HG03039 (cell line): ENCODE measurements at regions not wholly inside any gene's neighbourhood (a gene's known extent, or its start where the extent isn't known, plus 50 kb on each side); places are given as distances from the start of the nearest gene placed in this dataset.
"Not testable (repeated sequence)": the region's sequence is repeated elsewhere in the genome, so short reads cannot be mapped to it uniquely, and the experiment has no call there.

ENCODE experiments used
- ATAC-seq: cut with Tn5 transposase; IDR thresholded peaks from one replicate; pipeline ENCODE4 v1.9.1; 2021; ENCODE audit warnings: mild to moderate bottlenecking, moderate library complexity; ENCODE audit not compliant: unreplicated experiment

GRCh38 chr13:88670509-88670908 is 999.3 kb downstream of the SLITRK5 start:
- no peak for ATAC-seq

- ATAC-seq = no peak
Observed at GRCh38 chr13:88674841-88675240, 1003.7 kb downstream of the SLITRK5 start.

- no peak for ATAC-seq
Observed at GRCh38 chr13:88675347-88675996, 1004.3 kb downstream of the SLITRK5 start.

- ATAC-seq = no peak
Observed at GRCh38 chr13:88676016-88676415, 1004.8 kb downstream of the SLITRK5 start.

- ATAC-seq = no peak
Observed at GRCh38 chr13:88685459-88685858, 1014.3 kb downstream of the SLITRK5 start.

GRCh38 chr13:88701551-88701950 is 1030.4 kb downstream of the SLITRK5 start:
- no peak for ATAC-seq

GRCh38 chr13:88704600-88705275 is 1033.6 kb downstream of the SLITRK5 start:
- no peak for ATAC-seq

GRCh38 chr13:88707646-88708045 is 1036.5 kb downstream of the SLITRK5 start:
- ATAC-seq = no peak

- ATAC-seq = no peak
Observed at GRCh38 chr13:88717946-88718345, 1046.8 kb downstream of the SLITRK5 start.

GRCh38 chr13:88718781-88719180 is 1047.6 kb downstream of the SLITRK5 start:
- ATAC-seq = no peak

GRCh38 chr13:88726075-88726474 is 1054.9 kb downstream of the SLITRK5 start:
- no peak for ATAC-seq

GRCh38 chr13:88727236-88727635 is 1056.1 kb downstream of the SLITRK5 start:
- ATAC-seq = not testable (repeated sequence)

GRCh38 chr13:88729605-88730004 is 1058.4 kb downstream of the SLITRK5 start:
- no peak for ATAC-seq

GRCh38 chr13:88736026-88736425 is 1064.9 kb downstream of the SLITRK5 start:
- ATAC-seq = no peak

- ATAC-seq = no peak
Observed at GRCh38 chr13:88739195-88739594, 1068.0 kb downstream of the SLITRK5 start.

- ATAC-seq = no peak
Observed at GRCh38 chr13:88744289-88744688, 1073.1 kb downstream of the SLITRK5 start.

- no peak for ATAC-seq
Observed at GRCh38 chr13:88745011-88745410, 1073.8 kb downstream of the SLITRK5 start.

GRCh38 chr13:88752041-88752440 is 1080.9 kb downstream of the SLITRK5 start:
- no peak for ATAC-seq

- no peak for ATAC-seq
Observed at GRCh38 chr13:88754141-88754540, 1083.0 kb downstream of the SLITRK5 start.

- ATAC-seq = no peak
Observed at GRCh38 chr13:88761145-88761544, 1090.0 kb downstream of the SLITRK5 start.

GRCh38 chr13:88764103-88764502 is 1092.9 kb downstream of the SLITRK5 start:
- ATAC-seq = no peak

GRCh38 chr13:88800505-88800904 is 1129.3 kb downstream of the SLITRK5 start:
- ATAC-seq = no peak

GRCh38 chr13:88801361-88801760 is 1130.2 kb downstream of the SLITRK5 start:
- no peak for ATAC-seq
